ENCODE measurements at regions not wholly inside any gene's neighbourhood (a gene's known extent, or its start where the extent isn't known, plus 50 kb on each side); places are given as distances from the start of the nearest gene placed in this dataset.

GRCh38 chr11:90757849-90758494, 535.1 kb upstream of the CHORDC1 start:
- TF ChIP-seq POLR2AphosphoS5 (IDR thresholded peaks at IDR 0.05) (no peak), EP300 (IDR thresholded peaks at IDR 0.05) (no peak), POLR2A (IDR thresholded peaks at IDR 0.05) (no peak), CTCF (IDR thresholded peaks at IDR 0.05) (no peak)
- no peaks in the 10 kb centered on the region for H3K27me3 ChIP-seq
- H3K9me3 ChIP-seq = no peaks in the 10 kb centered on the region
- no peak for ATAC-seq
- no peak overlapping the region for H3K27ac ChIP-seq
- 62 to 78% methylated on average over 4 of the region's 4 CpGs for WGBS, 2 donors (ENCODE audit: low coverage in 1 of 2)
- no peaks in the 10 kb centered on the region for H3K4me1 ChIP-seq
- no peaks in the 10 kb centered on the region for H3K36me3 ChIP-seq
- no peak overlapping the region for H3K4me3 ChIP-seq

- H3K36me3 ChIP-seq = no peaks in the 10 kb centered on the region
- WGBS, 2 donors (ENCODE audit: low coverage in 1 of 2) = 34 to 38% methylated on average over 1 of the region's 1 CpG
- H3K27me3 ChIP-seq = no peaks in the 10 kb centered on the region
- no peak overlapping the region for H3K4me3 ChIP-seq
- no peak for ATAC-seq
- no peak overlapping the region for H3K27ac ChIP-seq
- H3K4me1 ChIP-seq = no peaks in the 10 kb centered on the region
- TF ChIP-seq CTCF (IDR thresholded peaks at IDR 0.05) (no peak), EP300 (IDR thresholded peaks at IDR 0.05) (no peak), POLR2AphosphoS5 (IDR thresholded peaks at IDR 0.05) (no peak), POLR2A (IDR thresholded peaks at IDR 0.05) (no peak)
- H3K9me3 ChIP-seq = no peaks in the 10 kb centered on the region
These were observed 533.8 kb upstream of the CHORDC1 start for GRCh38 chr11:90756617-90757016.

GRCh38 chr11:90753546-90753945, 530.7 kb upstream of the CHORDC1 start:
- Histone ChIP-seq H3K27ac (no peak overlapping the region), H3K4me1 (no peaks in the 10 kb centered on the region), H3K4me3 (no peak overlapping the region), H3K9me3 (no peaks in the 10 kb centered on the region), H3K36me3 (no peaks in the 10 kb centered on the region), H3K27me3 (no peaks in the 10 kb centered on the region)
- TF ChIP-seq CTCF (IDR thresholded peaks at IDR 0.05) = no peak
- TF ChIP-seq EP300 (IDR thresholded peaks at IDR 0.05) = no peak
- no peak for TF ChIP-seq POLR2AphosphoS5 (IDR thresholded peaks at IDR 0.05)
- no peak for TF ChIP-seq POLR2A (IDR thresholded peaks at IDR 0.05)
- ATAC-seq = no peak
- WGBS, 2 donors (ENCODE audit: low coverage in 1 of 2) = 67 to 90% methylated on average over 1 of the region's 1 CpG

- Histone ChIP-seq H3K9me3 (peaks cover 0 to 7% (median 0%) of the 10 kb centered on the region in 3 donors), H3K4me3 (no peak overlapping the region), H3K36me3 (no peaks in the 10 kb centered on the region), H3K27ac (no peak overlapping the region), H3K27me3 (no peaks in the 10 kb centered on the region), H3K4me1 (no peaks in the 10 kb centered on the region)
- no peak for ATAC-seq
- TF ChIP-seq POLR2AphosphoS5 (IDR thresholded peaks at IDR 0.05) (no peak), POLR2A (IDR thresholded peaks at IDR 0.05) (no peak), EP300 (IDR thresholded peaks at IDR 0.05) (no peak), CTCF (IDR thresholded peaks at IDR 0.05) (no peak)
- WGBS, 2 donors (ENCODE audit: low coverage in 1 of 2) = 44 to 86% methylated on average over 2 of the region's 2 CpGs
These were observed 524.2 kb upstream of the CHORDC1 start for GRCh38 chr11:90747057-90747456.

GRCh38 chr11:90744169-90744568, 521.3 kb upstream of the CHORDC1 start:
- Histone ChIP-seq H3K4me3 (no peak overlapping the region), H3K4me1 (no peaks in the 10 kb centered on the region), H3K27me3 (no peaks in the 10 kb centered on the region), H3K27ac (no peak overlapping the region), H3K9me3 (peaks cover 0 to 7% (median 0%) of the 10 kb centered on the region in 3 donors), H3K36me3 (no peaks in the 10 kb centered on the region)
- WGBS, 2 donors (ENCODE audit: low coverage in 1 of 2) = 94% methylated on average over 1 of the region's 1 CpG; no CpG with 5 or more reads in 1 of the 2 donors
- TF ChIP-seq CTCF (IDR thresholded peaks at IDR 0.05) = no peak
- TF ChIP-seq EP300 (IDR thresholded peaks at IDR 0.05) = no peak
- TF ChIP-seq POLR2AphosphoS5 (IDR thresholded peaks at IDR 0.05) = no peak
- ATAC-seq = no peak
